ENCODE measurements at regions not wholly inside any gene's neighbourhood (a gene's known extent, or its start where the extent isn't known, plus 50 kb on each side); places are given as distances from the start of the nearest gene placed in this dataset.

- Histone ChIP-seq H3K27ac (no peak overlapping the region), H3K36me3 (no peaks in the 10 kb centered on the region), H3K4me1 (no peaks in the 10 kb centered on the region), H3K4me3 (no peak overlapping the region), H3K9me3 (no peaks in the 10 kb centered on the region), H3K27me3 (no peaks in the 10 kb centered on the region)
- no peak for DNase-seq
- intact Hi-C loops (cut with DNase I; ENCODE audit: low total_unique reads) (no loop called here), in situ Hi-C loops (cut with MboI; ENCODE audit: low pct_ligation_motif_present in 1 of 4, low pct_unique_long_range_greater_than_20kb in 1 of 4, low sequenced_read_pairs in 3 of 4) (no loop called here)
- 80 to 83% methylated on average over 4 of the region's 4 CpGs for WGBS, 2 donors (ENCODE audit: low coverage in 1 of 2)
- TF ChIP-seq CTCF (IDR thresholded peaks at IDR 0.05) (no peak), EP300 (IDR thresholded peaks at IDR 0.05; ENCODE audit: low read depth) (no peak), POLR2AphosphoS5 (IDR thresholded peaks at IDR 0.05) (no peak), POLR2A (IDR thresholded peaks at IDR 0.05) (no peak)
Observed at GRCh38 chr2:103367877-103368276, 606.0 kb downstream of the TMEM182 start.

- TF ChIP-seq POLR2A (IDR thresholded peaks at IDR 0.05): no peak
- no peak for TF ChIP-seq EP300 (IDR thresholded peaks at IDR 0.05; ENCODE audit: low read depth)
- TF ChIP-seq CTCF (IDR thresholded peaks at IDR 0.05): no peak
- no peak for TF ChIP-seq POLR2AphosphoS5 (IDR thresholded peaks at IDR 0.05)
- no peaks in the 10 kb centered on the region for H3K4me1 ChIP-seq
- no peak for DNase-seq
- intact Hi-C loops (cut with DNase I; ENCODE audit: low total_unique reads) (no loop called here), in situ Hi-C loops (cut with MboI; ENCODE audit: low pct_ligation_motif_present in 1 of 4, low pct_unique_long_range_greater_than_20kb in 1 of 4, low sequenced_read_pairs in 3 of 4) (no loop called here)
- no peak overlapping the region for H3K4me3 ChIP-seq
- no peaks in the 10 kb centered on the region for H3K36me3 ChIP-seq
- no peaks in the 10 kb centered on the region for H3K27me3 ChIP-seq
- WGBS, 2 donors (ENCODE audit: low coverage in 1 of 2): 64 to 80% methylated on average over 1 to 3 of the region's 3 CpGs
- H3K27ac ChIP-seq: no peak overlapping the region
- no peaks in the 10 kb centered on the region for H3K9me3 ChIP-seq
Observed at GRCh38 chr2:103383541-103383940, 621.7 kb downstream of the TMEM182 start.

GRCh38 chr2:103386872-103387271 is 625.0 kb downstream of the TMEM182 start:
- no peak overlapping the region for H3K27ac ChIP-seq
- H3K27me3 ChIP-seq: no peaks in the 10 kb centered on the region
- DNase-seq: no peak
- no peaks in the 10 kb centered on the region for H3K4me1 ChIP-seq
- no peaks in the 10 kb centered on the region for H3K9me3 ChIP-seq
- no peaks in the 10 kb centered on the region for H3K36me3 ChIP-seq
- intact Hi-C loops (cut with DNase I; ENCODE audit: low total_unique reads) (no loop called here), in situ Hi-C loops (cut with MboI; ENCODE audit: low pct_ligation_motif_present in 1 of 4, low pct_unique_long_range_greater_than_20kb in 1 of 4, low sequenced_read_pairs in 3 of 4) (no loop called here)
- no peak overlapping the region for H3K4me3 ChIP-seq
- TF ChIP-seq EP300 (IDR thresholded peaks at IDR 0.05; ENCODE audit: low read depth) (no peak), POLR2A (IDR thresholded peaks at IDR 0.05) (no peak), CTCF (IDR thresholded peaks at IDR 0.05) (no peak), POLR2AphosphoS5 (IDR thresholded peaks at IDR 0.05) (no peak)
- WGBS, 2 donors (ENCODE audit: low coverage in 1 of 2): 87 to 91% methylated on average over 3 of the region's 3 CpGs

- WGBS, 2 donors (ENCODE audit: low coverage in 1 of 2): 75 to 82% methylated on average over 2 to 5 of the region's 5 CpGs
- no peak overlapping the region for H3K27ac ChIP-seq
- intact Hi-C loops (cut with DNase I; ENCODE audit: low total_unique reads) (no loop called here), in situ Hi-C loops (cut with MboI; ENCODE audit: low pct_ligation_motif_present in 1 of 4, low pct_unique_long_range_greater_than_20kb in 1 of 4, low sequenced_read_pairs in 3 of 4) (no loop called here)
- no peaks in the 10 kb centered on the region for H3K27me3 ChIP-seq
- no peak for TF ChIP-seq CTCF (IDR thresholded peaks at IDR 0.05)
- TF ChIP-seq POLR2AphosphoS5 (IDR thresholded peaks at IDR 0.05): no peak
- TF ChIP-seq EP300 (IDR thresholded peaks at IDR 0.05; ENCODE audit: low read depth): no peak
- TF ChIP-seq POLR2A (IDR thresholded peaks at IDR 0.05): no peak
- no peak for DNase-seq
- H3K4me3 ChIP-seq: no peak overlapping the region
- no peaks in the 10 kb centered on the region for H3K36me3 ChIP-seq
- no peaks in the 10 kb centered on the region for H3K4me1 ChIP-seq
- no peaks in the 10 kb centered on the region for H3K9me3 ChIP-seq
Observed at GRCh38 chr2:103387888-103388287, 626.1 kb downstream of the TMEM182 start.
